Fibroblast of lung (primary cell): ENCODE measurements at regions not wholly inside any gene's neighbourhood (a gene's known extent, or its start where the extent isn't known, plus 50 kb on each side); places are given as distances from the start of the nearest gene placed in this dataset.

Experiments used
- DNase-seq, 2 donors: peaks; one replicate each; pipeline versions ENCODE4 v3.0.0 to v3.0.0-alpha.2; 2010; ENCODE audit warnings: low read depth in 2 of 2
- H2AFZ ChIP-seq: 2 replicates; pipeline ENCODE4 v1.5.1; 2012; ENCODE audit warnings: low read length, control low read depth, inconsistent platforms
- H3K27ac ChIP-seq: 2 replicates; pipeline ENCODE4 v1.5.1; 2011; ENCODE audit warnings: low read length, control low read depth; ENCODE audit not compliant: insufficient read depth
- H3K27me3 ChIP-seq: 2 replicates; pipeline ENCODE4 v1.5.1; 2011; ENCODE audit warnings: mild to moderate bottlenecking, low read length; ENCODE audit not compliant: control insufficient read depth, insufficient read depth
- H3K36me3 ChIP-seq: 2 replicates; pipeline ENCODE4 v1.5.1; 2011; ENCODE audit warnings: low read length; ENCODE audit not compliant: control insufficient read depth, insufficient read depth
- H3K4me1 ChIP-seq: 2 replicates; pipeline ENCODE4 v1.5.1; 2011; ENCODE audit warnings: low read length; ENCODE audit not compliant: control insufficient read depth, insufficient read depth; ENCODE audit errors: extremely low read depth
- H3K4me2 ChIP-seq: 2 replicates; pipeline ENCODE4 v1.5.1; 2011; ENCODE audit warnings: low read length, control low read depth; ENCODE audit not compliant: insufficient read depth; ENCODE audit errors: extremely low read depth
- H3K4me3 ChIP-seq, 4 experiments: fragments of 200-600 bp in 1 of 4; sonication (generic) in 1 of 4; replicated peaks in 1 of 4; 2 replicates each; pipeline ENCODE4 v1.5.1; 2011 to 2016; ENCODE audit warnings: low read length in 4 of 4, low read depth in 3 of 4, mild to moderate bottlenecking in 3 of 4, control low read depth in 2 of 4, inconsistent platforms in 1 of 4, mixed read lengths in 1 of 4; ENCODE audit not compliant: insufficient read depth in 1 of 4; ENCODE audit errors: control extremely low read depth in 1 of 4
- H3K79me2 ChIP-seq: 2 replicates; pipeline ENCODE4 v1.5.1; 2012; ENCODE audit warnings: mild to moderate bottlenecking, low read length, inconsistent platforms; ENCODE audit not compliant: control insufficient read depth, insufficient read depth
- H3K9ac ChIP-seq: 2 replicates; pipeline ENCODE4 v1.5.1; 2011; ENCODE audit warnings: mild to moderate bottlenecking, low read length, control low read depth; ENCODE audit not compliant: insufficient read depth
- H3K9me3 ChIP-seq: 2 replicates; pipeline ENCODE4 v1.5.1; 2012; ENCODE audit warnings: low read depth, low read length; ENCODE audit not compliant: control insufficient read depth, insufficient read depth
- H4K20me1 ChIP-seq: 2 replicates; pipeline ENCODE4 v1.5.1; 2011; ENCODE audit warnings: low read length; ENCODE audit not compliant: control insufficient read depth, insufficient read depth; ENCODE audit errors: extremely low read depth
- CTCF ChIP-seq, 2 donors: IDR thresholded peaks in 1 of 2; conservative IDR thresholded peaks in 1 of 2; 1 replicate in 1 of 2; 2 replicates in 1 of 2; pipeline ENCODE4 v1.5.1; 2011 to 2012; ENCODE audit warnings: low read length in 2 of 2, control low read depth in 1 of 2, inconsistent platforms in 1 of 2, low read depth in 1 of 2, mild to moderate bottlenecking in 1 of 2
- EZH2 ChIP-seq: IDR thresholded peaks from 2 replicates; pipeline ENCODE4 v1.5.1; 2012; ENCODE audit warnings: low read length, control low read depth, mild to moderate bottlenecking; ENCODE audit errors: missing control alignments

- Histone ChIP-seq H3K36me3 (no peaks in the 10 kb centered on the region), H2AFZ (no peak overlapping the region), H3K79me2 (no peaks in the 10 kb centered on the region), H3K4me3 (no peak overlapping the region), H3K9me3 (no peaks in the 10 kb centered on the region), H4K20me1 (no peaks in the 10 kb centered on the region), H3K27ac (no peak overlapping the region), H3K9ac (no peak overlapping the region), H3K27me3 (no peaks in the 10 kb centered on the region), H3K4me1 (peaks cover 2% of the 10 kb centered on the region), H3K4me2 (no peak overlapping the region)
- no peak for TF ChIP-seq CTCF (conservative IDR thresholded peaks at IDR 0.05 in 1 of 2, IDR thresholded peaks at IDR 0.05 in 1 of 2; ENCODE audit: low read depth in 1 of 2, low read length in 2 of 2)
- no peak for TF ChIP-seq EZH2
- no peak for DNase-seq
Observed at GRCh38 chr2:220779511-220779910, 792.6 kb downstream of the EPHA4 start.

- Histone ChIP-seq H3K79me2 (no peaks in the 10 kb centered on the region), H3K27me3 (no peaks in the 10 kb centered on the region), H3K4me2 (no peak overlapping the region), H3K9me3 (no peaks in the 10 kb centered on the region), H3K4me3 (no peak overlapping the region), H3K27ac (no peak overlapping the region), H3K4me1 (peaks cover 2% of the 10 kb centered on the region), H3K36me3 (no peaks in the 10 kb centered on the region), H4K20me1 (no peaks in the 10 kb centered on the region), H3K9ac (no peak overlapping the region), H2AFZ (no peak overlapping the region)
- peak; percentile 85 to 92 for DNase-seq
- TF ChIP-seq CTCF (conservative IDR thresholded peaks at IDR 0.05 in 1 of 2, IDR thresholded peaks at IDR 0.05 in 1 of 2; ENCODE audit: low read depth in 1 of 2, low read length in 2 of 2) (no peak), EZH2 (no peak)
Observed at GRCh38 chr2:220779931-220780330, 792.2 kb downstream of the EPHA4 start.

- H3K79me2 ChIP-seq, result no peaks in the 10 kb centered on the region
- no peak overlapping the region for H3K4me2 ChIP-seq
- no peak for TF ChIP-seq EZH2
- TF ChIP-seq CTCF (conservative IDR thresholded peaks at IDR 0.05 in 1 of 2, IDR thresholded peaks at IDR 0.05 in 1 of 2; ENCODE audit: low read depth in 1 of 2, low read length in 2 of 2), result no peak
- DNase-seq, result peak in 1 of 2 donors; percentile 42
- H3K9me3 ChIP-seq, result no peaks in the 10 kb centered on the region
- H3K27ac ChIP-seq, result no peak overlapping the region
- no peaks in the 10 kb centered on the region for H3K36me3 ChIP-seq
- no peak overlapping the region for H3K9ac ChIP-seq
- no peak overlapping the region for H3K4me3 ChIP-seq
- H4K20me1 ChIP-seq, result no peaks in the 10 kb centered on the region
- H3K4me1 ChIP-seq, result peaks cover 2% of the 10 kb centered on the region
- H2AFZ ChIP-seq, result peak overlapping the region; percentile 13
- H3K27me3 ChIP-seq, result no peaks in the 10 kb centered on the region
Observed at GRCh38 chr2:220781622-220782241, 790.4 kb downstream of the EPHA4 start.
